HepG2 (cell line): ENCODE measurements at regions not wholly inside any gene's neighbourhood (a gene's known extent, or its start where the extent isn't known, plus 50 kb on each side); places are given as distances from the start of the nearest gene placed in this dataset.

Experiments used
- ATAC-seq: fragments of 200-7000 bp; cut with Tn5 transposase; 3 replicates; pipeline ENCODE4 v1.9.1; 2020; ENCODE audit warnings: mild to moderate bottlenecking, moderate library complexity
- BruUV-seq: library from RNA; stranded (reverse); fragments of 400-500 nt; replicated peaks from 2 replicates; lab custom pipeline; 2021; lab: Mats Ljungman, UMichigan
- CTCF ChIA-PET: fragments of 300-600 bp; formaldehyde crosslinking; extraction: SDS; loops from one replicate; lab custom pipeline; 2021; ENCODE audit warnings: low total read pairs, inconsistent platforms, low intra/inter-chr PET ratio; lab: Yijun Ruan, JAX
- POLR2A ChIA-PET: fragments of 350-600 bp; sonication (Branson Sonifier 250); formaldehyde crosslinking; loops from one replicate; lab custom pipeline; 2020; ENCODE audit warnings: antibody characterized with exemption, inconsistent platforms; lab: Yijun Ruan, JAX
- DNase-seq: peaks from one replicate; pipeline ENCODE4 v3.0.0-alpha.2; 2015; ENCODE audit warnings: low spot score
- FAIRE-seq: peaks from 3 replicates; lab custom pipeline; 2011; peaks lifted over from hg19 to GRCh38; lab: Jason Lieb, UNC
- H2AFZ ChIP-seq: one replicate; pipeline ENCODE4 v1.6.1; 2011; ENCODE audit warnings: low read length, inconsistent platforms
- H3K27ac ChIP-seq: fragments of 300-600 bp; 3 replicates; pipeline ENCODE4 v1.8.0; 2011; ENCODE audit warnings: mixed run types, mild to moderate bottlenecking, mixed read lengths, low read length, inconsistent platforms; ENCODE audit not compliant: insufficient read depth; ENCODE audit errors: extremely low read length
- H3K27me3 ChIP-seq, 2 experiments: fragments of 200-600 bp in 1 of 2; 2 replicates in 1 of 2; 3 replicates in 1 of 2; pipeline versions ENCODE4 v1.6.0 to v1.8.0; 2011; ENCODE audit warnings: low read length in 2 of 2, mild to moderate bottlenecking in 2 of 2, moderate library complexity in 2 of 2, inconsistent platforms in 1 of 2; ENCODE audit not compliant: insufficient read depth in 2 of 2, control insufficient read depth in 1 of 2
- H3K36me3 ChIP-seq, 2 experiments: fragments of 200-600 bp in 1 of 2; replicated peaks in 1 of 2; 2 replicates in 1 of 2; 3 replicates in 1 of 2; pipeline versions ENCODE4 v1.5.1 to v1.8.0; 2011; ENCODE audit warnings: low read length in 2 of 2, inconsistent platforms in 1 of 2; ENCODE audit not compliant: insufficient read depth in 2 of 2, control insufficient read depth in 1 of 2
- H3K4me1 ChIP-seq: 2 replicates; pipeline ENCODE4 v1.5.1; 2012; ENCODE audit warnings: low read length, inconsistent platforms; ENCODE audit not compliant: insufficient read depth
- H3K4me2 ChIP-seq: 2 replicates; pipeline ENCODE4 v1.6.0; 2011; ENCODE audit warnings: low read depth, low read length, inconsistent platforms
- H3K4me3 ChIP-seq, 3 experiments: fragments of 200-600 bp in 1 of 3; sonication (generic), shearing (Covaris generic) in 1 of 3; replicated peaks in 1 of 3; 2 replicates each; pipeline ENCODE4 v1.5.1; 2011 to 2016; ENCODE audit warnings: low read length in 3 of 3, inconsistent platforms in 2 of 3, low read depth in 2 of 3, mild to moderate bottlenecking in 2 of 3, control low read depth in 1 of 3, mixed read lengths in 1 of 3; ENCODE audit not compliant: insufficient read depth in 1 of 3
- H3K79me2 ChIP-seq: one replicate; pipeline ENCODE4 v1.6.1; 2011; ENCODE audit warnings: low read length, inconsistent platforms; ENCODE audit not compliant: insufficient read depth
- H3K9ac ChIP-seq: 2 replicates; pipeline ENCODE4 v1.6.0; 2011; ENCODE audit warnings: mild to moderate bottlenecking, low read depth, low read length, inconsistent platforms; ENCODE audit not compliant: insufficient read depth
- H3K9me3 ChIP-seq: 2 replicates; pipeline ENCODE4 v1.5.1; 2012; ENCODE audit warnings: mild to moderate bottlenecking, low read length
- H4K20me1 ChIP-seq: 2 replicates; pipeline ENCODE4 v1.6.0; 2011; ENCODE audit warnings: inconsistent platforms, mild to moderate bottlenecking, low read length, moderate library complexity; ENCODE audit not compliant: insufficient read depth
- CC2D1A ChIP-seq: sonication (generic); formaldehyde crosslinking; IDR thresholded peaks from 2 replicates; pipeline ENCODE4 v1.8.1; 2023; ENCODE audit warnings: mild to moderate bottlenecking, missing genetic modification reagents
- CHCHD3 ChIP-seq: sonication (generic); formaldehyde crosslinking; IDR thresholded peaks from 2 replicates; pipeline ENCODE4 v1.8.0; 2022; ENCODE audit warnings: mild to moderate bottlenecking, missing genetic modification reagents, moderate library complexity
- SOX6 ChIP-seq, 2 experiments: fragments of 450-650 bp in 1 of 2; sonication (generic) in 1 of 2; formaldehyde crosslinking in 1 of 2; IDR thresholded peaks; 2 replicates each; pipeline versions ENCODE4 v1.4.0 to v1.6.1; 2017 to 2020; ENCODE audit warnings: antibody characterized with exemption in 1 of 2, mild to moderate bottlenecking in 1 of 2, missing genetic modification reagents in 1 of 2
- ZNF367 ChIP-seq: sonication (generic); formaldehyde crosslinking; IDR thresholded peaks from 2 replicates; pipeline ENCODE4 v1.4.0; 2020; ENCODE audit warnings: missing genetic modification reagents, borderline replicate concordance
- ZNF766 ChIP-seq: sonication (generic); formaldehyde crosslinking; IDR thresholded peaks from 2 replicates; pipeline ENCODE4 v1.5.0; 2020; ENCODE audit warnings: missing genetic modification reagents, borderline replicate concordance
- ZNF777 ChIP-seq: sonication (generic); formaldehyde crosslinking; IDR thresholded peaks from 2 replicates; pipeline ENCODE4 v1.4.0; 2020; ENCODE audit warnings: missing genetic modification reagents
- WGBS: methylation state at CpG from one replicate; pipeline ENCODE4 v1.1.6; 2017; ENCODE audit warnings: low lambda C conversion rate; 5-methylcytosine and 5-hydroxymethylcytosine counted together
- in situ Hi-C: cut with HindIII; loops from 2 replicates; pipeline ENCODE4 v1.10.0; 2017; ENCODE audit warnings: low pct_unique_long_range_greater_than_20kb; ENCODE audit not compliant: extremely low pct_ligation_motif_present
- intact Hi-C: fragments of 100-400 bp; cut with micrococcal nuclease; formaldehyde crosslinking; loops from one replicate; pipeline ENCODE4 v1.10.0; 2022; ENCODE audit not compliant: unreplicated experiment
- TF ChIP-seq, protein P1 (sequence below), 2 experiments: sonication (generic) in 1 of 2; formaldehyde crosslinking in 1 of 2; IDR thresholded peaks; 2 replicates each; pipeline versions ENCODE4 v1.4.0 to v1.6.1; 2016 to 2020; ENCODE audit warnings: borderline replicate concordance in 1 of 2, low read depth in 1 of 2, mild to moderate bottlenecking in 1 of 2, missing genetic modification reagents in 1 of 2
- TF ChIP-seq, protein P2 (sequence below): sonication (generic); formaldehyde crosslinking; IDR thresholded peaks from 2 replicates; pipeline ENCODE4 v1.4.0; 2020; ENCODE audit warnings: missing genetic modification reagents, borderline replicate concordance

GRCh38 chr16:22732959-22733358 lies 81.0 kb upstream of the HS3ST2 start:
- Histone ChIP-seq H4K20me1 (no peaks in the 10 kb centered on the region), H3K4me2 (no peak overlapping the region), H3K4me3 (no peak overlapping the region), H3K27me3 (peaks cover 4 to 50% of the 10 kb centered on the region in 2 experiments), H3K36me3 (no peaks in the 10 kb centered on the region), H3K9ac (no peak overlapping the region), H3K4me1 (peaks cover 5% of the 10 kb centered on the region; the same call in 1 of the 2 replicates), H2AFZ (no peak overlapping the region), H3K79me2 (no peaks in the 10 kb centered on the region), H3K27ac (no peak overlapping the region), H3K9me3 (no peaks in the 10 kb centered on the region)
- WGBS = 0% methylated on average over 3 of the region's 4 CpGs
- no peak; the same call in 2 of the 3 replicates for ATAC-seq
- BruUV-seq = no TSS peak
- in situ Hi-C loops = no loop called here
- no peak for TF ChIP-seq CC2D1A
- no peak for TF ChIP-seq ZNF766 (CRISPR knock-in tag)
- TF ChIP-seq, protein P1, sequence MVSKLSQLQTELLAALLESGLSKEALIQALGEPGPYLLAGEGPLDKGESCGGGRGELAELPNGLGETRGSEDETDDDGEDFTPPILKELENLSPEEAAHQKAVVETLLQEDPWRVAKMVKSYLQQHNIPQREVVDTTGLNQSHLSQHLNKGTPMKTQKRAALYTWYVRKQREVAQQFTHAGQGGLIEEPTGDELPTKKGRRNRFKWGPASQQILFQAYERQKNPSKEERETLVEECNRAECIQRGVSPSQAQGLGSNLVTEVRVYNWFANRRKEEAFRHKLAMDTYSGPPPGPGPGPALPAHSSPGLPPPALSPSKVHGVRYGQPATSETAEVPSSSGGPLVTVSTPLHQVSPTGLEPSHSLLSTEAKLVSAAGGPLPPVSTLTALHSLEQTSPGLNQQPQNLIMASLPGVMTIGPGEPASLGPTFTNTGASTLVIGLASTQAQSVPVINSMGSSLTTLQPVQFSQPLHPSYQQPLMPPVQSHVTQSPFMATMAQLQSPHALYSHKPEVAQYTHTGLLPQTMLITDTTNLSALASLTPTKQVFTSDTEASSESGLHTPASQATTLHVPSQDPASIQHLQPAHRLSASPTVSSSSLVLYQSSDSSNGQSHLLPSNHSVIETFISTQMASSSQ (IDR thresholded peaks at IDR 0.05; ENCODE audit: low read depth) = no peak
- TF ChIP-seq, protein P1 (CRISPR knock-in tag; IDR thresholded peaks at IDR 0.05; ENCODE audit: borderline replicate concordance) = no peak
- TF ChIP-seq, protein P2, sequence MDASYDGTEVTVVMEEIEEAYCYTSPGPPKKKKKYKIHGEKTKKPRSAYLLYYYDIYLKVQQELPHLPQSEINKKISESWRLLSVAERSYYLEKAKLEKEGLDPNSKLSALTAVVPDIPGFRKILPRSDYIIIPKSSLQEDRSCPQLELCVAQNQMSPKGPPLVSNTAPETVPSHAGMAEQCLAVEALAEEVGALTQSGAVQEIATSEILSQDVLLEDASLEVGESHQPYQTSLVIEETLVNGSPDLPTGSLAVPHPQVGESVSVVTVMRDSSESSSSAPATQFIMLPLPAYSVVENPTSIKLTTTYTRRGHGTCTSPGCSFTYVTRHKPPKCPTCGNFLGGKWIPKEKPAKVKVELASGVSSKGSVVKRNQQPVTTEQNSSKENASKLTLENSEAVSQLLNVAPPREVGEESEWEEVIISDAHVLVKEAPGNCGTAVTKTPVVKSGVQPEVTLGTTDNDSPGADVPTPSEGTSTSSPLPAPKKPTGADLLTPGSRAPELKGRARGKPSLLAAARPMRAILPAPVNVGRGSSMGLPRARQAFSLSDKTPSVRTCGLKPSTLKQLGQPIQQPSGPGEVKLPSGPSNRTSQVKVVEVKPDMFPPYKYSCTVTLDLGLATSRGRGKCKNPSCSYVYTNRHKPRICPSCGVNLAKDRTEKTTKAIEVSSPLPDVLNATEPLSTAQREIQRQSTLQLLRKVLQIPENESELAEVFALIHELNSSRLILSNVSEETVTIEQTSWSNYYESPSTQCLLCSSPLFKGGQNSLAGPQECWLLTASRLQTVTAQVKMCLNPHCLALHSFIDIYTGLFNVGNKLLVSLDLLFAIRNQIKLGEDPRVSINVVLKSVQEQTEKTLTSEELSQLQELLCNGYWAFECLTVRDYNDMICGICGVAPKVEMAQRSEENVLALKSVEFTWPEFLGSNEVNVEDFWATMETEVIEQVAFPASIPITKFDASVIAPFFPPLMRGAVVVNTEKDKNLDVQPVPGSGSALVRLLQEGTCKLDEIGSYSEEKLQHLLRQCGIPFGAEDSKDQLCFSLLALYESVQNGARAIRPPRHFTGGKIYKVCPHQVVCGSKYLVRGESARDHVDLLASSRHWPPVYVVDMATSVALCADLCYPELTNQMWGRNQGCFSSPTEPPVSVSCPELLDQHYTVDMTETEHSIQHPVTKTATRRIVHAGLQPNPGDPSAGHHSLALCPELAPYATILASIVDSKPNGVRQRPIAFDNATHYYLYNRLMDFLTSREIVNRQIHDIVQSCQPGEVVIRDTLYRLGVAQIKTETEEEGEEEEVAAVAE (CRISPR knock-in tag) = no peak
- TF ChIP-seq CHCHD3 (CRISPR knock-in tag) = no peak
- TF ChIP-seq ZNF367 (CRISPR knock-in tag) = no peak
- TF ChIP-seq ZNF777 (CRISPR knock-in tag) = no peak
- no peak for TF ChIP-seq SOX6 (IDR thresholded peaks at IDR 0.05)
- no peak for TF ChIP-seq SOX6 (CRISPR knock-in tag; IDR thresholded peaks at IDR 0.05)
- intact Hi-C loops = no loop called here
- no peak for DNase-seq
- FAIRE-seq = no peak
- ChIA-PET POLR2A (no interaction called here), CTCF (no interaction called here)
